ENCODE measurements at regions not wholly inside any gene's neighbourhood (a gene's known extent, or its start where the extent isn't known, plus 50 kb on each side); places are given as distances from the start of the nearest gene placed in this dataset.

GRCh38 chr18:34280653-34281052, 55.9 kb upstream of the NOL4 start:
- TF ChIP-seq CTCF (IDR thresholded peaks at IDR 0.05), result no peak
- no peak for TF ChIP-seq POLR2A (IDR thresholded peaks at IDR 0.05)
- no peak for TF ChIP-seq POLR2AphosphoS5 (IDR thresholded peaks at IDR 0.05; ENCODE audit: insufficient read depth in 1 of 2, low read depth in 1 of 2)
